ENCODE measurements at regions not wholly inside any gene's neighbourhood (a gene's known extent, or its start where the extent isn't known, plus 50 kb on each side); places are given as distances from the start of the nearest gene placed in this dataset.

- H3K27me3 ChIP-seq, result no peaks in the 10 kb centered on the region
- no peaks in the 10 kb centered on the region for H3K9me3 ChIP-seq
- H3K27ac ChIP-seq, result no peak overlapping the region
- H3K36me3 ChIP-seq, result no peaks in the 10 kb centered on the region
- H3K4me3 ChIP-seq, result no peak overlapping the region
- DNase-seq (ENCODE audit: extremely low spot score in 2 of 2), result no peak
- intact Hi-C loops (cut with DNase I), result no loop called here
- TF ChIP-seq POLR2AphosphoS5 (IDR thresholded peaks at IDR 0.05; ENCODE audit: insufficient read depth in 1 of 2, low read depth in 1 of 2) (no peak), POLR2A (IDR thresholded peaks at IDR 0.05) (no peak)
- TF ChIP-seq, protein P1, sequence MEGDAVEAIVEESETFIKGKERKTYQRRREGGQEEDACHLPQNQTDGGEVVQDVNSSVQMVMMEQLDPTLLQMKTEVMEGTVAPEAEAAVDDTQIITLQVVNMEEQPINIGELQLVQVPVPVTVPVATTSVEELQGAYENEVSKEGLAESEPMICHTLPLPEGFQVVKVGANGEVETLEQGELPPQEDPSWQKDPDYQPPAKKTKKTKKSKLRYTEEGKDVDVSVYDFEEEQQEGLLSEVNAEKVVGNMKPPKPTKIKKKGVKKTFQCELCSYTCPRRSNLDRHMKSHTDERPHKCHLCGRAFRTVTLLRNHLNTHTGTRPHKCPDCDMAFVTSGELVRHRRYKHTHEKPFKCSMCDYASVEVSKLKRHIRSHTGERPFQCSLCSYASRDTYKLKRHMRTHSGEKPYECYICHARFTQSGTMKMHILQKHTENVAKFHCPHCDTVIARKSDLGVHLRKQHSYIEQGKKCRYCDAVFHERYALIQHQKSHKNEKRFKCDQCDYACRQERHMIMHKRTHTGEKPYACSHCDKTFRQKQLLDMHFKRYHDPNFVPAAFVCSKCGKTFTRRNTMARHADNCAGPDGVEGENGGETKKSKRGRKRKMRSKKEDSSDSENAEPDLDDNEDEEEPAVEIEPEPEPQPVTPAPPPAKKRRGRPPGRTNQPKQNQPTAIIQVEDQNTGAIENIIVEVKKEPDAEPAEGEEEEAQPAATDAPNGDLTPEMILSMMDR (IDR thresholded peaks at IDR 0.05), result no peak
- no peaks in the 10 kb centered on the region for H3K4me1 ChIP-seq
These were observed 206.7 kb upstream of the PROK2 start for GRCh38 chr3:71991681-71992080.

GRCh38 chr3:71991046-71991445, 206.1 kb upstream of the PROK2 start:
- no peak for DNase-seq (ENCODE audit: extremely low spot score in 2 of 2)
- no peaks in the 10 kb centered on the region for H3K4me1 ChIP-seq
- H3K27ac ChIP-seq, result no peak overlapping the region
- intact Hi-C loops (cut with DNase I), result no loop called here
- no peaks in the 10 kb centered on the region for H3K36me3 ChIP-seq
- H3K4me3 ChIP-seq, result no peak overlapping the region
- no peaks in the 10 kb centered on the region for H3K27me3 ChIP-seq
- H3K9me3 ChIP-seq, result no peaks in the 10 kb centered on the region
- TF ChIP-seq POLR2AphosphoS5 (IDR thresholded peaks at IDR 0.05; ENCODE audit: insufficient read depth in 1 of 2, low read depth in 1 of 2) (no peak), POLR2A (IDR thresholded peaks at IDR 0.05) (no peak)
- TF ChIP-seq, protein P1 (IDR thresholded peaks at IDR 0.05), result no peak

DNA sequence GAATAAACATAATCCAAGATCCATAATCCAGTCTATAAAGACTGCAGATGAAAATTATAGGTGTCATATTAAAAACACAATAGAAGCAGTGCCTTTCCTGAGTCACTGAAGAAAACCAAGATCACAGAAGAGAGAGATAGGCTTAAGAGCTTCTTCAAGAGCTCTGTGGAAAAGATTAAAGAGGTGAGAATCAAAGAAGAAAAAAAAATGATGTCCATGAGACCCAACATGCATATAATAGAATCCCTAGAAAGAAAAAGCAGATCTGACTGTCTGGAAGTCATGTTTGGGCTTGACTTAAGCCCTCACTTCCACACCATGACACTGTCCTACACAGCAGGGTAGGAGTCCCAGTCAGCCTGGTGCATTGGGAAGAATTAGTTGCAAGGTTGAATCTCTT, 205.6 kb upstream of the PROK2 start:
- no peaks in the 10 kb centered on the region for H3K36me3 ChIP-seq
- TF ChIP-seq POLR2A (IDR thresholded peaks at IDR 0.05), result no peak
- TF ChIP-seq POLR2AphosphoS5 (IDR thresholded peaks at IDR 0.05; ENCODE audit: insufficient read depth in 1 of 2, low read depth in 1 of 2), result no peak
- H3K9me3 ChIP-seq, result no peaks in the 10 kb centered on the region
- H3K4me1 ChIP-seq, result no peaks in the 10 kb centered on the region
- DNase-seq (ENCODE audit: extremely low spot score in 2 of 2), result no peak
- intact Hi-C loops (cut with DNase I), result no loop called here
- no peak overlapping the region for H3K4me3 ChIP-seq
- H3K27me3 ChIP-seq, result no peaks in the 10 kb centered on the region
- no peak overlapping the region for H3K27ac ChIP-seq

DNA sequence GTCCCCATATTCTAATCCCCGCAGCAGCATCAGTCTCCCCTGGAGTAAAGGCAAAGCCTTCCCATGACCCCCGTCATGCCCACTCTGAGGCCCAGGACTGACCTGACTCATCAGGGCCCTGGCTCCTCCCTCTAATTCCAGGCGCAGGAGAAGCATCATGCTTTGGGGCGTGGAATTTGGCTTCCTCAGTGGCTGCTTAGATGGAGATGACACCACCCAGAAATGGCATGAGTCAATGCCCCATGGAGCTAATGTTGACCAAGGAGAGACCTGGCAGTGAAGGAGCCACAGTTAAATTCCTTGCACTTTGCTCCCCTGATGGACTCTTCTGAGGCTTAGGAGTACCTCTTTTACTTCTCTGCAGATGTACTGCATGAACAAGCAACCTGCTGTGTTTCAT, 204.2 kb upstream of the PROK2 start:
- Histone ChIP-seq H3K4me1 (no peaks in the 10 kb centered on the region), H3K27ac (no peak overlapping the region), H3K9me3 (no peaks in the 10 kb centered on the region), H3K4me3 (no peak overlapping the region), H3K36me3 (no peaks in the 10 kb centered on the region), H3K27me3 (no peaks in the 10 kb centered on the region)
- intact Hi-C loops (cut with DNase I), result no loop called here
- TF ChIP-seq POLR2A (IDR thresholded peaks at IDR 0.05), result no peak
- TF ChIP-seq, protein P1 (IDR thresholded peaks at IDR 0.05), result no peak
- TF ChIP-seq POLR2AphosphoS5 (IDR thresholded peaks at IDR 0.05; ENCODE audit: insufficient read depth in 1 of 2, low read depth in 1 of 2), result no peak
- no peak for DNase-seq (ENCODE audit: extremely low spot score in 2 of 2)

GRCh38 chr3:71987828-71988227, 202.9 kb upstream of the PROK2 start:
- intact Hi-C loops (cut with DNase I), result no loop called here
- no peak overlapping the region for H3K4me3 ChIP-seq
- H3K4me1 ChIP-seq, result no peaks in the 10 kb centered on the region
- H3K9me3 ChIP-seq, result no peaks in the 10 kb centered on the region
- H3K36me3 ChIP-seq, result no peaks in the 10 kb centered on the region
- no peak overlapping the region for H3K27ac ChIP-seq
- TF ChIP-seq POLR2A (IDR thresholded peaks at IDR 0.05) (no peak), POLR2AphosphoS5 (IDR thresholded peaks at IDR 0.05; ENCODE audit: insufficient read depth in 1 of 2, low read depth in 1 of 2) (no peak)
- TF ChIP-seq, protein P1 (IDR thresholded peaks at IDR 0.05), result no peak
- H3K27me3 ChIP-seq, result no peaks in the 10 kb centered on the region
- no peak for DNase-seq (ENCODE audit: extremely low spot score in 2 of 2)

All from vagina (tissue), 2 donors.